CD4-positive, alpha-beta T cell (primary cell): ENCODE measurements at regions not wholly inside any gene's neighbourhood (a gene's known extent, or its start where the extent isn't known, plus 50 kb on each side); places are given as distances from the start of the nearest gene placed in this dataset.

Experiments used
- ATAC-seq: fragments of 200-7000 bp; cut with Tn5 transposase; one replicate; pipeline ENCODE4 v1.10.0; 2022; ENCODE audit warnings: mild to moderate bottlenecking; ENCODE audit not compliant: poor library complexity
- CTCF ChIA-PET: fragments of 350-600 bp; sonication (Branson Sonifier 250); formaldehyde crosslinking; loops from one replicate; lab custom pipeline; 2021; ENCODE audit warnings: antibody characterized with exemption, inconsistent platforms; lab: Charles Lee
- POLR2A ChIA-PET: fragments of 350-600 bp; sonication (Branson Sonifier 250); formaldehyde crosslinking; loops from one replicate; lab custom pipeline; 2021; ENCODE audit warnings: antibody characterized with exemption, inconsistent platforms; lab: Charles Lee
- DNase-seq, 14 experiments: peaks; one replicate each; pipeline ENCODE4 v3.0.0-alpha.2; 2013 to 2020; ENCODE audit warnings: mixed read lengths in 2 of 14
- H3K27ac ChIP-seq, 2 donors: one replicate each; pipeline versions ENCODE4 v1.5.1 to v1.7.0; 2013; ENCODE audit warnings: low read length in 2 of 2, low read depth in 1 of 2, mild to moderate bottlenecking in 1 of 2
- H3K27me3 ChIP-seq, 2 experiments: 1 replicate in 1 of 2; 2 replicates in 1 of 2; pipeline versions ENCODE4 v1.6.1 to v1.7.0; 2013; ENCODE audit warnings: low read length in 2 of 2, control low read depth in 1 of 2, mild to moderate bottlenecking in 1 of 2, moderate library complexity in 1 of 2; ENCODE audit not compliant: insufficient read depth in 2 of 2, control insufficient read depth in 1 of 2
- H3K36me3 ChIP-seq: one replicate; pipeline ENCODE4 v1.6.1; 2013; ENCODE audit warnings: low read length, control low read depth; ENCODE audit not compliant: insufficient read depth
- H3K4me1 ChIP-seq: one replicate; pipeline ENCODE4 v1.6.1; 2013; ENCODE audit warnings: low read length, control low read depth; ENCODE audit not compliant: insufficient read depth
- H3K4me3 ChIP-seq: one replicate; pipeline ENCODE4 v1.5.1; 2013; ENCODE audit warnings: mild to moderate bottlenecking, low read length, moderate library complexity
- H3K9me3 ChIP-seq, 2 experiments: 1 replicate in 1 of 2; 2 replicates in 1 of 2; pipeline versions ENCODE4 v1.6.1 to v1.7.0; 2013; ENCODE audit warnings: low read length in 2 of 2, mild to moderate bottlenecking in 2 of 2, control low read depth in 1 of 2, moderate library complexity in 1 of 2; ENCODE audit not compliant: control insufficient read depth in 1 of 2, insufficient read depth in 1 of 2
- H3K27ac Mint-ChIP-seq: one replicate; pipeline ENCODE4 v1.8.0; 2020; ENCODE audit warnings: mixed read lengths
- H3K27me3 Mint-ChIP-seq: one replicate; pipeline ENCODE4 v1.8.0; 2021; ENCODE audit warnings: mixed read lengths
- H3K36me3 Mint-ChIP-seq: one replicate; pipeline ENCODE4 v1.8.0; 2021; ENCODE audit warnings: low read depth, mixed read lengths
- H3K4me1 Mint-ChIP-seq: one replicate; pipeline ENCODE4 v1.8.0; 2021; ENCODE audit warnings: low read depth, mixed read lengths
- H3K4me3 Mint-ChIP-seq: one replicate; pipeline ENCODE4 v1.8.0; 2020; ENCODE audit warnings: mild to moderate bottlenecking, mixed read lengths
- H3K9me3 Mint-ChIP-seq: one replicate; pipeline ENCODE4 v1.8.0; 2020; ENCODE audit warnings: mixed read lengths
- CTCF ChIP-seq: fragments of 200-600 bp; IDR thresholded peaks from one replicate; pipeline ENCODE4 v1.8.0; 2022; ENCODE audit warnings: antibody characterized with exemption, mild to moderate bottlenecking
- intact Hi-C, 2 experiments: fragments of 100-400 bp; cut with DNase I in 1 of 2; cut with micrococcal nuclease in 1 of 2; formaldehyde crosslinking; loops; one replicate each; pipeline versions ENCODE4 v1.15.1 to v1.9.0; 2023 to 2025; cut with DNase I, micrococcal nuclease

DNA sequence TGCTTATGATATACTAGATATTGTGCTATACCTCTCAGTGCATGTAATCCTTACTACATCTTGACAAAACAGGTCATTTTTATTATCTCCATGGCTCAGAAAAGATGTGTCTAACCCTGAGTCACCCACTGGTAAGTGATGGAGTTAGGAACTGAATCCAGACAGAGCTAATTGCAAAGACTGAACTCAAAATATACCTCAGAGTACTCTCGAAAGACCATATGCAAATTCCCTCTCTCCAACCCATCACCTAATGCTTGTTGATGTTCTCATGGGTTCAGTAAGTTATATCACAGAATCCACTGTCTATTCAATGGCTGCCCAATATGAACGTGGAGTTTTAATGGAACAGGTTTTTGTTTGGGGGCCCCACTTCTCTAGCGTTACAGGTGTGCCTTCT, 246.0 kb downstream of the PMP22 start:
- Mint-ChIP-seq H3K27ac (no peak overlapping the region), H3K9me3 (peaks cover 3% of the 10 kb centered on the region), H3K36me3 (no peaks in the 10 kb centered on the region), H3K4me1 (no peaks in the 10 kb centered on the region), H3K4me3 (no peak overlapping the region), H3K27me3 (no peaks in the 10 kb centered on the region)
- Histone ChIP-seq H3K9me3 (peaks cover 0 to 5% of the 10 kb centered on the region in 2 experiments), H3K27ac (no peak overlapping the region), H3K4me1 (no peaks in the 10 kb centered on the region), H3K36me3 (no peaks in the 10 kb centered on the region), H3K4me3 (no peak overlapping the region), H3K27me3 (no peaks in the 10 kb centered on the region)
- TF ChIP-seq CTCF: no peak
- intact Hi-C loops: no loop called here
- CTCF ChIA-PET: no interaction called here
- ATAC-seq: no peak
- no peak for DNase-seq
- POLR2A ChIA-PET: no interaction called here

GRCh38 chr17:15012351-15012980, 252.7 kb downstream of the PMP22 start:
- Mint-ChIP-seq H3K27me3 (peaks cover 8% of the 10 kb centered on the region), H3K9me3 (peaks cover 3% of the 10 kb centered on the region), H3K27ac (no peak overlapping the region), H3K4me3 (no peak overlapping the region), H3K36me3 (no peaks in the 10 kb centered on the region), H3K4me1 (no peaks in the 10 kb centered on the region)
- POLR2A ChIA-PET: no interaction called here
- CTCF ChIA-PET: no interaction called here
- no peak overlapping the region for H3K4me3 ChIP-seq
- no peaks in the 10 kb centered on the region for H3K27me3 ChIP-seq
- H3K9me3 ChIP-seq: no peaks in the 10 kb centered on the region
- intact Hi-C loops: no loop called here
- no peak overlapping the region for H3K27ac ChIP-seq
- ATAC-seq (no peak), DNase-seq (no peak)
- H3K36me3 ChIP-seq: no peaks in the 10 kb centered on the region
- no peaks in the 10 kb centered on the region for H3K4me1 ChIP-seq
- no peak for TF ChIP-seq CTCF

DNA sequence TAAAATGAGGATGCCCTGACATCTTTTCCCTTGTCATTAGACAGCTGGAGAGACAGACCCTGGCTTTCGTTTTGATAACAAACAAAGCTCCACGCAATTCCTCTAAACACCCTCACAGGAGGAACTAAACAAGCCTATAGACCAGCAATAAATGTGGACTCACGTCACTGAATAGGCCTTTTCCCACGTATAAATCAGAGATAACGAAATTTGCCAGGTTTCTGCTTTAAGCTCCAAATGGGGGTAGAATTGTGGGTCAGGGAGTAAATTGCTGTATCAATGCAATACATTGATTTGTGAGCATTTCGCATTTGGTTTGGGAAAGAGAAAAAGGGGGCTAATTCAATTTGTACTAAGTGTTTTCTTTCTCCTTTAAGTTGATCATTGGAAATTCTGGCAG, 256.0 kb downstream of the PMP22 start:
- no peaks in the 10 kb centered on the region for H3K36me3 ChIP-seq
- intact Hi-C loops: no loop called here
- no peak overlapping the region for H3K4me3 ChIP-seq
- POLR2A ChIA-PET: no interaction called here
- H3K27ac Mint-ChIP-seq: no peak overlapping the region
- H3K4me1 Mint-ChIP-seq: no peaks in the 10 kb centered on the region
- H3K27ac ChIP-seq: no peak overlapping the region
- no peaks in the 10 kb centered on the region for H3K36me3 Mint-ChIP-seq
- no peak for TF ChIP-seq CTCF
- peaks cover 8% of the 10 kb centered on the region for H3K27me3 Mint-ChIP-seq
- DNase-seq (no peak), ATAC-seq (no peak)
- no peak overlapping the region for H3K4me3 Mint-ChIP-seq
- CTCF ChIA-PET: no interaction called here
- no peaks in the 10 kb centered on the region for H3K9me3 Mint-ChIP-seq
- no peaks in the 10 kb centered on the region for H3K4me1 ChIP-seq
- H3K9me3 ChIP-seq: no peaks in the 10 kb centered on the region
- H3K27me3 ChIP-seq: no peaks in the 10 kb centered on the region
